GM23338 (cell line): ENCODE measurements at regions not wholly inside any gene's neighbourhood (a gene's known extent, or its start where the extent isn't known, plus 50 kb on each side); places are given as distances from the start of the nearest gene placed in this dataset.

Experiments
- CREB1 ChIP-seq: fragments of 250-450 bp; sonication (Bioruptor Pico); IDR thresholded peaks from 2 replicates; pipeline ENCODE4 v1.5.0; 2020; ENCODE audit warnings: low read depth, mild to moderate bottlenecking, moderate library complexity
- CTCF ChIP-seq, 2 experiments: fragments of 200-600 bp in 1 of 2; sonication (generic) in 1 of 2; conservative IDR thresholded peaks; 2 replicates each; pipeline versions ENCODE4 v1.5.1 to v1.6.1; 2016 to 2017; ENCODE audit warnings: antibody characterized with exemption in 2 of 2, low read depth in 2 of 2, mild to moderate bottlenecking in 2 of 2, moderate library complexity in 1 of 2
- ETS1 ChIP-seq: IDR thresholded peaks from 2 replicates; pipeline ENCODE4 v1.6.1; 2016; ENCODE audit warnings: antibody characterized with exemption
- EZH2phosphoT487 ChIP-seq: fragments of 200-600 bp; sonication (generic); IDR thresholded peaks from one replicate; pipeline ENCODE4 v1.8.1; 2018; ENCODE audit warnings: antibody characterized with exemption; ENCODE audit not compliant: unreplicated experiment
- JUNB ChIP-seq: IDR thresholded peaks from one replicate; pipeline ENCODE4 v1.6.1; 2016; ENCODE audit warnings: antibody characterized with exemption; ENCODE audit not compliant: unreplicated experiment
- NANOG ChIP-seq: IDR thresholded peaks from 2 replicates; pipeline ENCODE4 v1.6.1; 2016; ENCODE audit warnings: antibody characterized with exemption, borderline replicate concordance
- POLR2AphosphoS5 ChIP-seq: IDR thresholded peaks from 2 replicates; pipeline ENCODE4 v1.6.1; 2016; ENCODE audit warnings: antibody characterized with exemption, low read depth
- ZNF114 ChIP-seq: fragments of 250-450 bp; sonication (Bioruptor Pico); IDR thresholded peaks from 2 replicates; pipeline ENCODE4 v1.5.0; 2020; ENCODE audit warnings: mild to moderate bottlenecking, moderate library complexity
- ZNF331 ChIP-seq: fragments of 250-450 bp; sonication (Bioruptor Pico); IDR thresholded peaks from 2 replicates; pipeline ENCODE4 v1.5.0; 2020; ENCODE audit warnings: low read depth, mild to moderate bottlenecking, moderate library complexity
- ZNF462 ChIP-seq: fragments of 250-450 bp; sonication (Bioruptor Pico); IDR thresholded peaks from 2 replicates; pipeline ENCODE4 v1.5.0; 2020; ENCODE audit warnings: mild to moderate bottlenecking, moderate library complexity

- TF ChIP-seq ZNF462 (CRISPR knock-in tag) (no peak), POLR2AphosphoS5 (no peak), ZNF331 (CRISPR knock-in tag) (no peak), EZH2phosphoT487 (no peak), ZNF114 (CRISPR knock-in tag) (no peak), JUNB (no peak), NANOG (no peak), CREB1 (CRISPR knock-in tag) (no peak), CTCF (conservative IDR thresholded peaks at IDR 0.05; ENCODE audit: low read depth in 2 of 2) (no peak), ETS1 (no peak)
These were observed 1025.2 kb upstream of the CDH18 start (continued) for GRCh38 chr5:21013237-21013636.
